Activated naive CD4-positive, alpha-beta T cell treated with anti-CD3 and anti-CD28 coated beads, Interleukin-2, amount 50 U/mL, for 24 hours (primary cell): ENCODE measurements at regions not wholly inside any gene's neighbourhood (a gene's known extent, or its start where the extent isn't known, plus 50 kb on each side); places are given as distances from the start of the nearest gene placed in this dataset.
"Not testable (repeated sequence)": the region's sequence is repeated elsewhere in the genome, so short reads cannot be mapped to it uniquely, and the experiment has no call there.

ENCODE experiments used
- H3K27ac Mint-ChIP-seq: one replicate; pipeline ENCODE4 v1.8.0; 2021; ENCODE audit warnings: mild to moderate bottlenecking, mixed read lengths
- H3K27me3 Mint-ChIP-seq: one replicate; pipeline ENCODE4 v1.8.0; 2021; ENCODE audit warnings: mixed read lengths
- H3K36me3 Mint-ChIP-seq: one replicate; pipeline ENCODE4 v1.8.0; 2021; ENCODE audit warnings: mixed read lengths
- H3K4me1 Mint-ChIP-seq: one replicate; pipeline ENCODE4 v1.8.0; 2021; ENCODE audit warnings: mixed read lengths
- H3K4me3 Mint-ChIP-seq: one replicate; pipeline ENCODE4 v1.8.0; 2021; ENCODE audit warnings: mild to moderate bottlenecking, mixed read lengths
- H3K9me3 Mint-ChIP-seq: one replicate; pipeline ENCODE4 v1.8.0; 2021; ENCODE audit warnings: mixed read lengths

DNA sequence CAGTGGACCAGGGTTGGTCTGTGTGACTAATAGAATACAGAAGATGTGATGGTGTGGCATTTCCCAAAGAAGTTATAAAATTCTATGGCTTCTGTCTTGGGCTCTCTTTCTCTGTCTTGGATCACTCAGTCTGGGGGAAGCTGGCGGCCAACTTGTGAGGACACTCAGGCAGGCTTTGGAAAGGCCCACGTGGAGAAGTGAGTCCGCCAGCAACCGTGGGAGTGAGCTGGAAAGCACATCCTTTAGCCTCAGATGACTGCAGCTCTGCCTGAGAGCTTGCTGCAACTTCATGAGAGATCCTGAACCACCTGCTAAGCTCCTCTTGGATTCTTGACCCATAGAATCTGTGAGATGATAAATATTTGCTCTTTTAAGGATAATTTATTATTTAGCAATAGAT is 72.0 kb upstream of the RASGRP1 start:
- Mint-ChIP-seq H3K4me1 (peaks cover 54% of the 10 kb centered on the region), H3K4me3 (no peak overlapping the region), H3K27ac (no peak overlapping the region), H3K9me3 (peaks cover 5% of the 10 kb centered on the region), H3K36me3 (no peaks in the 10 kb centered on the region), H3K27me3 (no peaks in the 10 kb centered on the region)

GRCh38 chr15:38638126-38638525 is 73.5 kb upstream of the RASGRP1 start:
- H3K4me3 Mint-ChIP-seq, result no peak overlapping the region

DNA sequence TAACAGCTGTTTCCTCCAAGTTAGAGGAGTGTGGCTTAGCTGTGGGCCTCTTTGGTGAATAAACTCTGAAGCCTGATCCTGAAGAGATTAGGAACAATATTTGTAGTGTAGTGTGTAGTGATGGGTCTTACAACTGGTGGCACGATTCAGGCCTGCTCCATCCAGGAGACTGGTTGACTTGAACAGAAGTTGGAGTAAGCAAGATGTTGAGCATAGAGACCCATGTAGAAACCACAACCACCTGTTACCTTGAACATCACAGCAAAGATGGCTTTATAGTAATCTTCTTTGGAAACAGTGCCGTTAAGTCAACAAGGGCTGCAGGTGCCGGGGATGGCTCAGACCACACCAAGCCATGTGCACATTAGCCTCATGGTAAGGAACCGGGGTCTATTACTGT is 74.2 kb upstream of the RASGRP1 start:
- Mint-ChIP-seq H3K27ac (no peak overlapping the region), H3K36me3 (no peaks in the 10 kb centered on the region), H3K9me3 (peaks cover 5% of the 10 kb centered on the region), H3K27me3 (no peaks in the 10 kb centered on the region), H3K4me1 (peaks cover 59% of the 10 kb centered on the region), H3K4me3 (no peak overlapping the region)

More at GRCh38 chr15:38638126-38638525, 73.5 kb upstream of the RASGRP1 start:
- H3K36me3 Mint-ChIP-seq, result no peaks in the 10 kb centered on the region
- H3K4me1 Mint-ChIP-seq, result peaks cover 52% of the 10 kb centered on the region
- H3K27ac Mint-ChIP-seq, result peak overlapping the region; percentile 8
- H3K9me3 Mint-ChIP-seq, result peaks cover 5% of the 10 kb centered on the region
- no peaks in the 10 kb centered on the region for H3K27me3 Mint-ChIP-seq

- Mint-ChIP-seq H3K4me1 (peaks cover 62% of the 10 kb centered on the region), H3K4me3 (no peak overlapping the region), H3K9me3 (no peaks in the 10 kb centered on the region), H3K27me3 (no peaks in the 10 kb centered on the region), H3K27ac (peak overlapping the region; percentile 43), H3K36me3 (no peaks in the 10 kb centered on the region)
Measured at GRCh38 chr15:38642689-38643270, 78.2 kb upstream of the RASGRP1 start.

DNA sequence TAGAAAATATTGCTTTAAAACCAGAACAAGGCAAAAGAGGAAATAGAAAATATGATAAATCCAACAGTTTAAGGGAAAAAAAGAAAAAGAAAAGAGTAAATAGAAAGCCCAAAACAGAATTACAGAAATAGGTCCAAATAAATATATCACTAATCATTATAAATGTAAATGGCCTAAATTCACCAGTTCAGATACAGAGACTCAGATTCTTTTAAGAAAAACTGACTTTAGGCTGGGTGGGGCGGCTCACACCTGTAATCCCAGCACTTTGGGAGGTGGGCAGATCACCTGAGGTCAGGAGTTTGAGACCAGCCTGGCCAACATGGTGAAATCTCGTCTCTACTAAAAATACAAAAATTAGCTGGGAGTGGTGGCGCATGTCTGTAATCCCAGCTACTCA is 79.7 kb upstream of the RASGRP1 start:
- H3K27me3 Mint-ChIP-seq, H3K36me3 Mint-ChIP-seq, H3K4me3 Mint-ChIP-seq, H3K9me3 Mint-ChIP-seq, H3K27ac Mint-ChIP-seq: not testable (repeated sequence)
- H3K4me1 Mint-ChIP-seq, result peaks cover 62% of the 10 kb centered on the region

- Mint-ChIP-seq H3K36me3 (no peaks in the 10 kb centered on the region), H3K4me1 (peaks cover 75% of the 10 kb centered on the region), H3K4me3 (no peak overlapping the region), H3K27ac (no peak overlapping the region), H3K27me3 (no peaks in the 10 kb centered on the region), H3K9me3 (no peaks in the 10 kb centered on the region)
Measured at GRCh38 chr15:38646716-38647115, 82.1 kb upstream of the RASGRP1 start.

- peak overlapping the region; percentile 85 for H3K27ac Mint-ChIP-seq
- H3K4me1 Mint-ChIP-seq, result peaks cover 80% of the 10 kb centered on the region
- no peaks in the 10 kb centered on the region for H3K27me3 Mint-ChIP-seq
- H3K36me3 Mint-ChIP-seq, result no peaks in the 10 kb centered on the region
- H3K4me3 Mint-ChIP-seq, result peak overlapping the region; percentile 2
- H3K9me3 Mint-ChIP-seq, result no peaks in the 10 kb centered on the region
Measured at GRCh38 chr15:38647683-38648082, 83.1 kb upstream of the RASGRP1 start.

- H3K27me3 Mint-ChIP-seq, result no peaks in the 10 kb centered on the region
- H3K36me3 Mint-ChIP-seq, result no peaks in the 10 kb centered on the region
- H3K4me3 Mint-ChIP-seq, result peak overlapping the region; percentile 47
- H3K4me1 Mint-ChIP-seq, result peaks cover 80% of the 10 kb centered on the region
- peak overlapping the region; percentile 85 for H3K27ac Mint-ChIP-seq
- no peaks in the 10 kb centered on the region for H3K9me3 Mint-ChIP-seq
Measured at GRCh38 chr15:38648121-38648843, 83.7 kb upstream of the RASGRP1 start.

DNA sequence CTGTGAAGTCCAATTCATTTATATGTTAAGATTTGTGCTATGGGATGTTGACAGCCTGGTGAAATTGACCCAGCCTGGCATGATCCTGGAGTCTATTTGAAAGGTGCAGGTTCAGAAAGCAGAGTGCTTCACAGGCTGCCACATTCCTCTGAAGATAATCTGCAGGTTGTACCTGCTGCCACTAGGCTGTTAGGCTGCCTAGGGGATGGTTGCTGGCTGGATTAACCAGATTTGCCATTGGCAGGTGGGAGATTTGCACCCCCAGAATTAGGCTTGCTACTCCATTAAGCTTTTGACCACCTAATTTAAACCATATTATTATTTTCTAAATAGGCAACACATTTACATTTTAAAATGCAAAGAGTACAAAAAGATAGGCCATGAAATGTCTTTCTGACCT is 85.8 kb upstream of the RASGRP1 start:
- no peaks in the 10 kb centered on the region for H3K27me3 Mint-ChIP-seq
- no peaks in the 10 kb centered on the region for H3K9me3 Mint-ChIP-seq
- peak overlapping the region; percentile 31 for H3K27ac Mint-ChIP-seq
- peaks cover 89% of the 10 kb centered on the region for H3K4me1 Mint-ChIP-seq
- H3K36me3 Mint-ChIP-seq, result no peaks in the 10 kb centered on the region
- peak overlapping the region; percentile 38 for H3K4me3 Mint-ChIP-seq

DNA sequence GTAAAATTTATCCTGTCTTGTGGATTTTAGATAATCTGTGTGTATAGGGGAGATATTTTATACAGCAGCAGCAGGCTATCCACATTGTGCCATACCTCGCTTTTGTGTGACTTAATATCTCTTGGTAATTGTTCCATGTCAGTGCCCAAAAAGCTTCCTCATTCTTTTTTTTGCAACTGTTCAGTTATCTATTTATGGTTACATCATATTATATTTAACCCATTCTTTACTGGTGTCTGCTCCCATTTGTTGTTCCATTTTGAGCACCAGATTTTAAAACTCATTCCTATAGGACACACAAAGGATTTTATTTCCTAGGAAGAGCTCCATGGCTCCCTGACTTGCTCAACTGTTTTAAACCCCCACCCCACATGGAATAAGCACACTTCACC is 86.3 kb upstream of the RASGRP1 start:
- Mint-ChIP-seq H3K4me3 (peak overlapping the region; percentile 78), H3K36me3 (no peaks in the 10 kb centered on the region), H3K27ac (peak overlapping the region; percentile 31), H3K4me1 (peaks cover 93% of the 10 kb centered on the region), H3K9me3 (no peaks in the 10 kb centered on the region), H3K27me3 (no peaks in the 10 kb centered on the region)

- Mint-ChIP-seq H3K4me1 (peaks cover 95% of the 10 kb centered on the region), H3K4me3 (peak overlapping the region; percentile 78), H3K27ac (peak overlapping the region; percentile 0), H3K9me3 (no peaks in the 10 kb centered on the region), H3K27me3 (no peaks in the 10 kb centered on the region), H3K36me3 (no peaks in the 10 kb centered on the region)
Measured at GRCh38 chr15:38651328-38652038, 86.9 kb upstream of the RASGRP1 start.

DNA sequence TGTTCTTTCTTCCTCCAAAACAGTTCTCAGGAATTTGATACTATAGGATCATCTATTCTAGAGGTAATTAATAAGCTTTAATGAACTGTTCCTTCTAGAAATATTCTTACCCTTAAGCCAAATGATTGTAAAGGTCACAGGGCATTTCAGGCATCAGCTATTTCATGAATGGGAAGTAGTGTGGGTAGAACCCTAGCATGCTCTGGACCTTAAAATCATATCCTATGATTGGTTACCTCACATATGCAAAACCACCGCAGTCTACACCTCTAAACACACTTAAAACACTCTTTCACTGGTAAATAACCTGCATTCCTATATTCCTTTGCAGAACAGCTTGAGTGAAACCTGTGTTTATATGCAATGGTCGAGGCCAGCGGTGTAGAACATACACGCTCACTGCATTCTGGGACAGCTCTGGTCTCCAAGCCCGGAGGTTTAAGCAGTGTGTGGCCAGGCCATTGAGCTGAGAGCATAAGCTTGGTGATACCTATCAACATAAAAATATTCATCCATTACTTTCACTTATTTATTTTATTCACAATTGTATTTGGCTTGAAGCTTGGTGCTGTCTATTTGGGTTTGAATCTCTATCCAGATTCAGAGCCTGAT is 87.7 kb upstream of the RASGRP1 start:
- no peaks in the 10 kb centered on the region for H3K36me3 Mint-ChIP-seq
- H3K4me1 Mint-ChIP-seq, result peaks cover 93% of the 10 kb centered on the region
- H3K9me3 Mint-ChIP-seq, result no peaks in the 10 kb centered on the region
- H3K4me3 Mint-ChIP-seq, result peak overlapping the region; percentile 78
- no peaks in the 10 kb centered on the region for H3K27me3 Mint-ChIP-seq
- peak overlapping the region; percentile 37 for H3K27ac Mint-ChIP-seq

GRCh38 chr15:38652998-38653397 is 88.4 kb upstream of the RASGRP1 start:
- H3K4me3 Mint-ChIP-seq, result peak overlapping the region; percentile 78
- peaks cover 92% of the 10 kb centered on the region for H3K4me1 Mint-ChIP-seq
- no peaks in the 10 kb centered on the region for H3K36me3 Mint-ChIP-seq
- H3K27me3 Mint-ChIP-seq, result no peaks in the 10 kb centered on the region
- H3K9me3 Mint-ChIP-seq, result no peaks in the 10 kb centered on the region
- H3K27ac Mint-ChIP-seq, result peak overlapping the region; percentile 80

GRCh38 chr15:38658431-38658830 is 93.8 kb upstream of the RASGRP1 start:
- Mint-ChIP-seq H3K4me1 (peaks cover 86% of the 10 kb centered on the region), H3K27me3 (no peaks in the 10 kb centered on the region), H3K9me3 (peaks cover 6% of the 10 kb centered on the region), H3K36me3 (peaks cover 3% of the 10 kb centered on the region), H3K4me3 (peak overlapping the region; percentile 6), H3K27ac (peak overlapping the region; percentile 73)

- peaks cover 6% of the 10 kb centered on the region for H3K9me3 Mint-ChIP-seq
- no peaks in the 10 kb centered on the region for H3K27me3 Mint-ChIP-seq
- peak overlapping the region; percentile 81 for H3K4me3 Mint-ChIP-seq
Measured at GRCh38 chr15:38660738-38661137, 96.1 kb upstream of the RASGRP1 start.

More at GRCh38 chr15:38660738-38661137, 96.1 kb upstream of the RASGRP1 start:
- peak overlapping the region; percentile 95 for H3K27ac Mint-ChIP-seq
- peaks cover 86% of the 10 kb centered on the region for H3K4me1 Mint-ChIP-seq
- peaks cover 3% of the 10 kb centered on the region for H3K36me3 Mint-ChIP-seq
